Liver (tissue), 3 donors: ENCODE measurements at regions not wholly inside any gene's neighbourhood (a gene's known extent, or its start where the extent isn't known, plus 50 kb on each side); places are given as distances from the start of the nearest gene placed in this dataset.

Source experiments
- FOXA1 ChIP-seq: IDR thresholded peaks from 2 replicates; pipeline ENCODE4 v1.6.1; 2016; ENCODE audit warnings: antibody characterized with exemption
- GABPA ChIP-seq, 2 donors: IDR thresholded peaks in 1 of 2; conservative IDR thresholded peaks in 1 of 2; 2 replicates each; pipeline ENCODE4 v1.6.1; 2016; ENCODE audit warnings: antibody characterized with exemption in 2 of 2, mild to moderate bottlenecking in 1 of 2, moderate library complexity in 1 of 2
- JUND ChIP-seq, 2 donors: IDR thresholded peaks; 2 replicates each; pipeline ENCODE4 v1.6.1; 2016; ENCODE audit warnings: antibody characterized with exemption in 2 of 2
- NR2F2 ChIP-seq: IDR thresholded peaks from 2 replicates; pipeline ENCODE4 v1.6.1; 2016; ENCODE audit warnings: antibody characterized with exemption
- RAD21 ChIP-seq, 2 donors: IDR thresholded peaks; 2 replicates each; pipeline ENCODE4 v1.6.1; 2016; ENCODE audit warnings: antibody characterized with exemption in 2 of 2, mild to moderate bottlenecking in 2 of 2
- RXRA ChIP-seq, 2 donors: IDR thresholded peaks; 2 replicates each; pipeline ENCODE4 v1.6.1; 2017 to 2018; ENCODE audit warnings: antibody characterized with exemption in 2 of 2, mild to moderate bottlenecking in 1 of 2
- SP1 ChIP-seq: IDR thresholded peaks from 2 replicates; pipeline ENCODE4 v1.6.1; 2018; ENCODE audit warnings: antibody characterized with exemption, mild to moderate bottlenecking
- TAF1 ChIP-seq: conservative IDR thresholded peaks from 2 replicates; pipeline ENCODE4 v1.6.1; 2016; ENCODE audit warnings: antibody characterized with exemption, mild to moderate bottlenecking
- YY1 ChIP-seq: IDR thresholded peaks from 2 replicates; pipeline ENCODE4 v1.6.1; 2016; ENCODE audit warnings: antibody characterized with exemption, mild to moderate bottlenecking
- TF ChIP-seq, protein P1 (sequence below): IDR thresholded peaks from 2 replicates; pipeline ENCODE4 v1.6.1; 2016; ENCODE audit warnings: antibody characterized with exemption, mild to moderate bottlenecking
- TF ChIP-seq, protein P2 (sequence below): fragments of 150-350 bp; IDR thresholded peaks from 2 replicates; pipeline ENCODE4 v1.5.1; 2017; ENCODE audit warnings: improper control_type of control experiment, low read depth, low read length; ENCODE audit not compliant: missing input control
- TF ChIP-seq, protein P3 (sequence below): IDR thresholded peaks from 2 replicates; pipeline ENCODE4 v1.6.1; 2016; ENCODE audit warnings: antibody characterized with exemption
- TF ChIP-seq, protein P4 (sequence below): IDR thresholded peaks from 2 replicates; pipeline ENCODE4 v1.6.1; 2016; ENCODE audit warnings: antibody characterized with exemption
- donor health status: healthy.
- donor health status: healthy.

DNA sequence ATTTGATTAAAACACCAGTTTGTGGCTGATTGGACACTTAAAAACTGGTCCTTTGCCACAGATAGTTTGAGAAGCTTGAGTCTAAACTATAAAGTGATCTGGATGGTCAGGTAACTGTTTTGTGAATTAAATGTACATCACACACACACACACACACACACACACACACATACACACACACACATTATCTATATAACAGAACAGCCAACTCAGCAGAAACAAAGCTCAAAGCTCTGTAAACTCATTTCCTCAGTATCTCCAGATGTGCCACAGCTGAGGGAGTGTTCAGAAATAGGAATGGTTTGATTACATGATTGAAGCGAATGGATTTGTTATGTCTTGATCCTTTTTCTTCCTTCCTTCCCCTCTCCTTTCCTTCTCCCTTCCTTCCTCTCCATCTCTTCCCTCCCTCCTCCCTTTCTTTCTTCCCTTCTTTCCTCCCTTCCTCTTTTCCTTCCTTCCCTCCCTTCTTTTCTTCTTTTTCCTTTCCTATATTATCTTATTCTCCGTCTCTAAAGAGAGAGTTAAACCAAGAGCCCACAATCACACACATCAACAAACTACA lies 100.3 kb downstream of the LLPH start:
- TF ChIP-seq, protein P1, sequence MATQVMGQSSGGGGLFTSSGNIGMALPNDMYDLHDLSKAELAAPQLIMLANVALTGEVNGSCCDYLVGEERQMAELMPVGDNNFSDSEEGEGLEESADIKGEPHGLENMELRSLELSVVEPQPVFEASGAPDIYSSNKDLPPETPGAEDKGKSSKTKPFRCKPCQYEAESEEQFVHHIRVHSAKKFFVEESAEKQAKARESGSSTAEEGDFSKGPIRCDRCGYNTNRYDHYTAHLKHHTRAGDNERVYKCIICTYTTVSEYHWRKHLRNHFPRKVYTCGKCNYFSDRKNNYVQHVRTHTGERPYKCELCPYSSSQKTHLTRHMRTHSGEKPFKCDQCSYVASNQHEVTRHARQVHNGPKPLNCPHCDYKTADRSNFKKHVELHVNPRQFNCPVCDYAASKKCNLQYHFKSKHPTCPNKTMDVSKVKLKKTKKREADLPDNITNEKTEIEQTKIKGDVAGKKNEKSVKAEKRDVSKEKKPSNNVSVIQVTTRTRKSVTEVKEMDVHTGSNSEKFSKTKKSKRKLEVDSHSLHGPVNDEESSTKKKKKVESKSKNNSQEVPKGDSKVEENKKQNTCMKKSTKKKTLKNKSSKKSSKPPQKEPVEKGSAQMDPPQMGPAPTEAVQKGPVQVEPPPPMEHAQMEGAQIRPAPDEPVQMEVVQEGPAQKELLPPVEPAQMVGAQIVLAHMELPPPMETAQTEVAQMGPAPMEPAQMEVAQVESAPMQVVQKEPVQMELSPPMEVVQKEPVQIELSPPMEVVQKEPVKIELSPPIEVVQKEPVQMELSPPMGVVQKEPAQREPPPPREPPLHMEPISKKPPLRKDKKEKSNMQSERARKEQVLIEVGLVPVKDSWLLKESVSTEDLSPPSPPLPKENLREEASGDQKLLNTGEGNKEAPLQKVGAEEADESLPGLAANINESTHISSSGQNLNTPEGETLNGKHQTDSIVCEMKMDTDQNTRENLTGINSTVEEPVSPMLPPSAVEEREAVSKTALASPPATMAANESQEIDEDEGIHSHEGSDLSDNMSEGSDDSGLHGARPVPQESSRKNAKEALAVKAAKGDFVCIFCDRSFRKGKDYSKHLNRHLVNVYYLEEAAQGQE, result no peak
- TF ChIP-seq FOXA1 (no peak), JUND (IDR thresholded peaks at IDR 0.05) (no peak), TAF1 (no peak), RAD21 (IDR thresholded peaks at IDR 0.05) (no peak), NR2F2 (no peak), YY1 (no peak), SP1 (no peak), RXRA (IDR thresholded peaks at IDR 0.05) (no peak), GABPA (IDR thresholded peaks at IDR 0.05 in 1 of 2, conservative IDR thresholded peaks at IDR 0.05 in 1 of 2) (no peak)
- TF ChIP-seq, protein P2, sequence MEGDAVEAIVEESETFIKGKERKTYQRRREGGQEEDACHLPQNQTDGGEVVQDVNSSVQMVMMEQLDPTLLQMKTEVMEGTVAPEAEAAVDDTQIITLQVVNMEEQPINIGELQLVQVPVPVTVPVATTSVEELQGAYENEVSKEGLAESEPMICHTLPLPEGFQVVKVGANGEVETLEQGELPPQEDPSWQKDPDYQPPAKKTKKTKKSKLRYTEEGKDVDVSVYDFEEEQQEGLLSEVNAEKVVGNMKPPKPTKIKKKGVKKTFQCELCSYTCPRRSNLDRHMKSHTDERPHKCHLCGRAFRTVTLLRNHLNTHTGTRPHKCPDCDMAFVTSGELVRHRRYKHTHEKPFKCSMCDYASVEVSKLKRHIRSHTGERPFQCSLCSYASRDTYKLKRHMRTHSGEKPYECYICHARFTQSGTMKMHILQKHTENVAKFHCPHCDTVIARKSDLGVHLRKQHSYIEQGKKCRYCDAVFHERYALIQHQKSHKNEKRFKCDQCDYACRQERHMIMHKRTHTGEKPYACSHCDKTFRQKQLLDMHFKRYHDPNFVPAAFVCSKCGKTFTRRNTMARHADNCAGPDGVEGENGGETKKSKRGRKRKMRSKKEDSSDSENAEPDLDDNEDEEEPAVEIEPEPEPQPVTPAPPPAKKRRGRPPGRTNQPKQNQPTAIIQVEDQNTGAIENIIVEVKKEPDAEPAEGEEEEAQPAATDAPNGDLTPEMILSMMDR, result no peak
- TF ChIP-seq, protein P3, sequence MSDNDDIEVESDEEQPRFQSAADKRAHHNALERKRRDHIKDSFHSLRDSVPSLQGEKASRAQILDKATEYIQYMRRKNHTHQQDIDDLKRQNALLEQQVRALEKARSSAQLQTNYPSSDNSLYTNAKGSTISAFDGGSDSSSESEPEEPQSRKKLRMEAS, result no peak
- TF ChIP-seq, protein P4, sequence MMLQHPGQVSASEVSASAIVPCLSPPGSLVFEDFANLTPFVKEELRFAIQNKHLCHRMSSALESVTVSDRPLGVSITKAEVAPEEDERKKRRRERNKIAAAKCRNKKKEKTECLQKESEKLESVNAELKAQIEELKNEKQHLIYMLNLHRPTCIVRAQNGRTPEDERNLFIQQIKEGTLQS, result no peak
